Ovary (tissue), 7 donors: ENCODE measurements at regions not wholly inside any gene's neighbourhood (a gene's known extent, or its start where the extent isn't known, plus 50 kb on each side); places are given as distances from the start of the nearest gene placed in this dataset.

Source experiments
- DNase-seq, 5 donors: peaks; one replicate each; pipeline ENCODE4 v3.0.0-alpha.2; 2019 to 2020
- H3K27ac ChIP-seq, 2 donors: fragments of 200-600 bp; one replicate each; pipeline versions ENCODE4 v1.5.1 to v1.8.0; 2019 to 2022
- H3K27me3 ChIP-seq: fragments of 200-600 bp; one replicate; pipeline ENCODE4 v1.8.0; 2022
- H3K36me3 ChIP-seq: fragments of 200-600 bp; sonication (generic); one replicate; pipeline ENCODE4 v1.5.1; 2019
- H3K4me1 ChIP-seq: one replicate; pipeline ENCODE4 v1.8.1; 2013; ENCODE audit warnings: mild to moderate bottlenecking, moderate library complexity; ENCODE audit not compliant: insufficient read depth
- H3K4me3 ChIP-seq: fragments of 200-600 bp; sonication (generic); one replicate; pipeline ENCODE4 v1.5.1; 2017
- H3K9me3 ChIP-seq, 2 donors: fragments of 200-600 bp in 1 of 2; sonication (generic) in 1 of 2; one replicate each; pipeline versions ENCODE4 v1.5.1 to v1.8.1; 2013 to 2019; ENCODE audit warnings: mild to moderate bottlenecking in 1 of 2, moderate library complexity in 1 of 2
- EP300 ChIP-seq: sonication (generic); formaldehyde crosslinking; IDR thresholded peaks from one replicate; pipeline ENCODE4 v1.6.1; 2017; ENCODE audit warnings: antibody characterized with exemption
- POLR2A ChIP-seq: fragments of 450-650 bp; IDR thresholded peaks from one replicate; pipeline ENCODE4 v1.6.1; 2017; ENCODE audit warnings: antibody characterized with exemption, mild to moderate bottlenecking, moderate library complexity
- WGBS, 3 donors: extraction: QIAGEN DNeasy Blood & Tissue Kit in 1 of 3; methylation state at CpG; one replicate each; pipeline versions ENCODE4 v1.1.5 to v1.1.7; 2013 to 2017; 5-methylcytosine and 5-hydroxymethylcytosine counted together
- intact Hi-C, 4 donors: fragments of 100-400 bp; cut with DNase I; formaldehyde crosslinking; loops; one replicate each; pipeline versions ENCODE4 v1.11.0 to v1.15.1; 2022 to 2023
- TF ChIP-seq, protein P1 (sequence below), 3 donors: fragments of 450-650 bp in 2 of 3; fragments of 200-600 bp in 1 of 3; IDR thresholded peaks; one replicate each; pipeline versions ENCODE4 v1.5.1 to v1.8.0; 2016 to 2022; ENCODE audit warnings: antibody characterized with exemption in 3 of 3, mild to moderate bottlenecking in 1 of 3
- donor health status: DM: no; HTN: no; CAD: no; lungs with moderate emphysema.
- donor health status: DM: no; HTN: no; CAD: no.
- donor health status: Bipolar disorder and iron deficiency.
- donor health status: DM: no; HTN: no; CAD: no.
- donor health status: DM: yes; HTN: yes; CAD: no.

DNA sequence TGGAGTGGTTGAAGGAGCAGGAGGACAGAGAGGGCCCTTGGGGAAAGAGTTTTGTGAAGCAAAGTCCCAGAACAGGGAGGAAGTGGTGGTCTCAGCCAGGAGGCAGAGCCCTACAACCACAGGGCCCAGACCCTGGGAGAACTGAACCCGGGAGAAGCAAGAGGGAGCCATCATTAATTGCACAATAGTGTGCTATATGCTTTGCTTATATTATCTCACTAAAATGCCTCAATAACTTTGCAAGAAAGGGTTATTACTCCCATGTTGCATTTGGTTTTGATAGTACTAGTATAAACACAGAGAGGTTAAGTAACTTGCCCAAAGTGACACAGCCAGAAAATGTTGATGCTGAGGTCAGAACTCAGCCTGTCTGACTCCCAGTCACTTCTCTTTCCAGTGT, 124.3 kb downstream of the FOXD2 start:
- H3K27ac ChIP-seq = no peak overlapping the region
- H3K27me3 ChIP-seq = no peaks in the 10 kb centered on the region
- no peak overlapping the region for H3K4me3 ChIP-seq
- no peaks in the 10 kb centered on the region for H3K9me3 ChIP-seq
- 84 to 95% (median 91%) methylated on average over 1 of the region's 1 CpG for WGBS, 3 donors
- TF ChIP-seq POLR2A = no peak
- intact Hi-C loops = no loop called here
- no peaks in the 10 kb centered on the region for H3K36me3 ChIP-seq
- no peak for DNase-seq
- H3K4me1 ChIP-seq = no peaks in the 10 kb centered on the region

DNA sequence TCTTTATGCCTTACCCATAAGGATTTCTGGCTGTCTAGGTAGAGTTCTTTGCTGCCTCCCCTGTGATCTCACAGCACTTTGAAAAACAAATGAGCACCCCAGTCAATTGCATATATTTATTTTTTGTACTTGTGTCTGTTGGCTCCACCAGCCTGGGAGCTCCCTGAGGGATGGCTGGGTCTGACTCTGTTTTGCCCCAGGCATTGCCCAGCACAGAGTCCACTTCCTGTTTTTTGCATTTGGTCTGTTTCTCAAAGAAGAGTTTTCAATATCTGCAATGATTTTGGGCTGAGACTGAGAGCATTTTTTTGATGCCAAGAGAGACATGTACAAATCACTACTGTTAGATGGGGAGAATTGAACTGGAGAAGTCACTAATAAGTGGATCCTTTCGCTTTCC, 125.0 kb downstream of the FOXD2 start:
- intact Hi-C loops = no loop called here
- no peaks in the 10 kb centered on the region for H3K4me1 ChIP-seq
- TF ChIP-seq EP300 (no peak), POLR2A (no peak)
- TF ChIP-seq, protein P1, sequence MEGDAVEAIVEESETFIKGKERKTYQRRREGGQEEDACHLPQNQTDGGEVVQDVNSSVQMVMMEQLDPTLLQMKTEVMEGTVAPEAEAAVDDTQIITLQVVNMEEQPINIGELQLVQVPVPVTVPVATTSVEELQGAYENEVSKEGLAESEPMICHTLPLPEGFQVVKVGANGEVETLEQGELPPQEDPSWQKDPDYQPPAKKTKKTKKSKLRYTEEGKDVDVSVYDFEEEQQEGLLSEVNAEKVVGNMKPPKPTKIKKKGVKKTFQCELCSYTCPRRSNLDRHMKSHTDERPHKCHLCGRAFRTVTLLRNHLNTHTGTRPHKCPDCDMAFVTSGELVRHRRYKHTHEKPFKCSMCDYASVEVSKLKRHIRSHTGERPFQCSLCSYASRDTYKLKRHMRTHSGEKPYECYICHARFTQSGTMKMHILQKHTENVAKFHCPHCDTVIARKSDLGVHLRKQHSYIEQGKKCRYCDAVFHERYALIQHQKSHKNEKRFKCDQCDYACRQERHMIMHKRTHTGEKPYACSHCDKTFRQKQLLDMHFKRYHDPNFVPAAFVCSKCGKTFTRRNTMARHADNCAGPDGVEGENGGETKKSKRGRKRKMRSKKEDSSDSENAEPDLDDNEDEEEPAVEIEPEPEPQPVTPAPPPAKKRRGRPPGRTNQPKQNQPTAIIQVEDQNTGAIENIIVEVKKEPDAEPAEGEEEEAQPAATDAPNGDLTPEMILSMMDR (IDR thresholded peaks at IDR 0.05) = no peak
- no peak overlapping the region for H3K4me3 ChIP-seq
- no peaks in the 10 kb centered on the region for H3K9me3 ChIP-seq
- no peak overlapping the region for H3K27ac ChIP-seq
- H3K36me3 ChIP-seq = no peaks in the 10 kb centered on the region
- WGBS, 3 donors = 85 to 100% (median 92%) methylated on average over 1 of the region's 1 CpG
- no peak for DNase-seq
- no peaks in the 10 kb centered on the region for H3K27me3 ChIP-seq

DNA sequence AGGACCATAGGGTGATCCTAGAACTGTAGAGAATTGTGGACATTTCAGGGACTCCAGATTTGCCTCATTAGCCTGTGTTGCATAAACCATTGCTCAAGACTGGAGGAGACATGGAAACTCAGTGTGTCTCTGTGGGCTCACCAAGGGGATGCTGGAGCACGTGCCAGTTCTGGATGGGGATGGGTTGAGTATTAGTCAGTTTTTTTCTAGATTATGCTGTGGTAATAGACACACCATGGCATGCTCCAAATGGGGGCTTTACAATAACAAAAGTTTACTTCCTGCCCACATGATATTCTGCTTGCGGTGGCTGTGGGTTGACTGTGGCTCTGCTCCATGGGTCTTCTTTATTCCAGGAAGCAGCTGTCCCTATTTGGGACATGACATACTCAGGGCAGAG, 125.4 kb downstream of the FOXD2 start:
- TF ChIP-seq EP300 (no peak), POLR2A (no peak)
- WGBS, 3 donors = 74 to 84% (median 80%) methylated on average over 2 of the region's 2 CpGs
- Histone ChIP-seq H3K36me3 (no peaks in the 10 kb centered on the region), H3K4me1 (no peaks in the 10 kb centered on the region), H3K27ac (no peak overlapping the region), H3K27me3 (no peaks in the 10 kb centered on the region), H3K4me3 (no peak overlapping the region), H3K9me3 (no peaks in the 10 kb centered on the region)
- intact Hi-C loops = no loop called here
- no peak for DNase-seq

DNA sequence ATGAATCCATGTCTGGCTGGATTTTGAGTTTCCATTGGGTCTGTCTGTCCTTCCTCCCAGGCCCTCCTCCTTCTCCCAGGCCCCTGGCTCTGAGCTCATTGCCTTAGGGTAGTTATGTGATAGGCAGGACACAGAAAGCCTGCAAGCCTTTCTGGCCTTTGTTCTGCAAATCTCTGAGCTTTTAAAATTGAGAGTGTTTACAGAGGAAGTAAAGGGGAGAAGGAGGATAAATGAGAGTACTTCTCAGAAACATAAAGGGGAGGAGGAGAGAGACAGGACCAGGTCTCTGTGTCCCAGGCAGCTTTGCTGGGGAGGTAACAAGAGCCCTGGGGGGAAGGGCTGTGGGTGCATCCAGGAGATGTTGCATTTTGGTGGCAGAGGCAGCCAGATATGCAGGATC, 126.7 kb downstream of the FOXD2 start:
- Histone ChIP-seq H3K9me3 (no peaks in the 10 kb centered on the region), H3K27ac (no peak overlapping the region), H3K27me3 (no peaks in the 10 kb centered on the region), H3K4me1 (no peaks in the 10 kb centered on the region), H3K36me3 (no peaks in the 10 kb centered on the region), H3K4me3 (no peak overlapping the region)
- intact Hi-C loops = no loop called here
- no peak for TF ChIP-seq EP300
- no peak for TF ChIP-seq POLR2A
- TF ChIP-seq, protein P1 (IDR thresholded peaks at IDR 0.05) = no peak
- no peak for DNase-seq

DNA sequence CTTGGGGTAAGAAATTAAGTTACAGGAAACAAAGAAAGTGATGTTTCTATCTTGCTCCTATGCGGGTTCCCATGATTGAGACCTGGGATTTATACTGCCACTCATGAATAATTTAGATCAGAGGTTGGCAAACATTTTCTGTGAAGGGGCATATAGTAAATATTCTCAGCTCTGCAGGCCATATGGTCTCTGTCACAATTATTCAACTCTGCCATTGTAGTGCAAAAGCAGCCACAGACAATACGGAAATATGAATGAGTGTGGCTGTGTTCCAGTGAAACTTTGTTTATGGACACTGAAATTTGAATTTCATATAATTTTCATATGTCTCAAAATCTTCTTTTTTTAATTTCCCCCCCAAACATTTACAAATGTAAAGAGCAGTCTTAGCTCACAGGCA, 127.2 kb downstream of the FOXD2 start:
- Histone ChIP-seq H3K4me3 (no peak overlapping the region), H3K4me1 (no peaks in the 10 kb centered on the region), H3K36me3 (no peaks in the 10 kb centered on the region), H3K9me3 (no peaks in the 10 kb centered on the region), H3K27me3 (no peaks in the 10 kb centered on the region), H3K27ac (no peak overlapping the region)
- DNase-seq = no peak
- intact Hi-C loops = no loop called here
- no peak for TF ChIP-seq POLR2A
- TF ChIP-seq, protein P1 (IDR thresholded peaks at IDR 0.05) = no peak
- no peak for TF ChIP-seq EP300
- WGBS, 3 donors = 71 to 87% (median 86%) methylated on average over 2 of the region's 2 CpGs

DNA sequence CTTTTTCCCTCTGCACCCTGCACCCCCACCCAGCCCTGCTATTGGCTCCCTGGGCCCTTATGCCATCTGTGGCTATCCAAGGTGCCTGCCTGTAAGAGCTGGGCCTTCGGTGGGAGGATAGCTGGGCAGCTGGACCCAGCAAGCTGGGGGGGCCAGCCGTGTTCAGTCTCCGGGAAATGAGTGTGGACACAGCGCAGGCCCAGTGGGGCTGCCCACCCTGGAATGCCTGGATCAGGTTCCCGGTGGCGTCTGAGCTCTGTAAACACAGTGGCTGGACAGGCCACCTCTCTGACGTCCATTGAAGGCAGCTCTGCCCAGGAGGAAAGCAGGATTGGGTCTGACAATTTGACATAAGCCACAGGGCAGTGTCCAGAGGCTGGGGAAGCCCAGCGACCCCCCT, 127.8 kb downstream of the FOXD2 start:
- H3K36me3 ChIP-seq = no peaks in the 10 kb centered on the region
- no peaks in the 10 kb centered on the region for H3K9me3 ChIP-seq
- no peak overlapping the region for H3K4me3 ChIP-seq
- no peak for TF ChIP-seq POLR2A
- TF ChIP-seq EP300 = no peak
- TF ChIP-seq, protein P1 (IDR thresholded peaks at IDR 0.05) = no peak
- no peaks in the 10 kb centered on the region for H3K27me3 ChIP-seq
- intact Hi-C loops = no loop called here
- no peaks in the 10 kb centered on the region for H3K4me1 ChIP-seq
- no peak overlapping the region for H3K27ac ChIP-seq
- no peak for DNase-seq
- WGBS, 3 donors = 68 to 85% (median 76%) methylated on average over 8 of the region's 8 CpGs
